ENCODE measurements at regions not wholly inside any gene's neighbourhood (a gene's known extent, or its start where the extent isn't known, plus 50 kb on each side); places are given as distances from the start of the nearest gene placed in this dataset.
A peak's percentile ranks its signal among the peaks of the same experiment; 100 is the strongest.

- H3K4me3 ChIP-seq (ENCODE audit: low read length): no peak overlapping the region
- no peak for TF ChIP-seq CTCF (conservative IDR thresholded peaks at IDR 0.05; ENCODE audit: low read length)
- DNase-seq (ENCODE audit: low read depth): no peak
Measured at GRCh38 chr5:35482167-35482755, 135.4 kb upstream of the SPEF2 start.

GRCh38 chr5:35478856-35479682 is 138.6 kb upstream of the SPEF2 start:
- TF ChIP-seq CTCF (conservative IDR thresholded peaks at IDR 0.05; ENCODE audit: low read length): no peak
- peak; percentile 52 for DNase-seq (ENCODE audit: low read depth)
- peak overlapping the region; percentile 61 for H3K4me3 ChIP-seq (ENCODE audit: low read length)

- no peak for TF ChIP-seq CTCF (conservative IDR thresholded peaks at IDR 0.05; ENCODE audit: low read length)
- DNase-seq (ENCODE audit: low read depth): no peak
- no peak overlapping the region for H3K4me3 ChIP-seq (ENCODE audit: low read length)
Measured at GRCh38 chr5:35477911-35478310, 139.8 kb upstream of the SPEF2 start.

GRCh38 chr5:35477321-35477720 is 140.3 kb upstream of the SPEF2 start:
- no peak for DNase-seq (ENCODE audit: low read depth)
- TF ChIP-seq CTCF (conservative IDR thresholded peaks at IDR 0.05; ENCODE audit: low read length): no peak
- H3K4me3 ChIP-seq (ENCODE audit: low read length): no peak overlapping the region

- DNase-seq (ENCODE audit: low read depth): no peak
- H3K4me3 ChIP-seq (ENCODE audit: low read length): no peak overlapping the region
- TF ChIP-seq CTCF (conservative IDR thresholded peaks at IDR 0.05; ENCODE audit: low read length): no peak
Measured at GRCh38 chr5:35476797-35477196, 140.9 kb upstream of the SPEF2 start.

GRCh38 chr5:35476036-35476435 is 141.6 kb upstream of the SPEF2 start:
- no peak for DNase-seq (ENCODE audit: low read depth)
- no peak overlapping the region for H3K4me3 ChIP-seq (ENCODE audit: low read length)
- TF ChIP-seq CTCF (conservative IDR thresholded peaks at IDR 0.05; ENCODE audit: low read length): no peak

GRCh38 chr5:35473589-35473988 is 144.1 kb upstream of the SPEF2 start:
- no peak for TF ChIP-seq CTCF (conservative IDR thresholded peaks at IDR 0.05; ENCODE audit: low read length)
- no peak overlapping the region for H3K4me3 ChIP-seq (ENCODE audit: low read length)
- no peak for DNase-seq (ENCODE audit: low read depth)
